ENCODE measurements at regions not wholly inside any gene's neighbourhood (a gene's known extent, or its start where the extent isn't known, plus 50 kb on each side); places are given as distances from the start of the nearest gene placed in this dataset.

GRCh38 chr13:59478908-59479307, 684.8 kb downstream of the DIAPH3 start:
- DNase-seq = no peak

- no peak for DNase-seq
Measured at GRCh38 chr13:59479629-59480028, 684.1 kb downstream of the DIAPH3 start.

GRCh38 chr13:59480396-59481259, 683.1 kb downstream of the DIAPH3 start:
- no peak for DNase-seq

- DNase-seq = no peak
Measured at GRCh38 chr13:59483501-59484145, 680.1 kb downstream of the DIAPH3 start.

- no peak for DNase-seq
Measured at GRCh38 chr13:59487883-59488282, 675.8 kb downstream of the DIAPH3 start.

GRCh38 chr13:59488436-59488835, 675.3 kb downstream of the DIAPH3 start:
- DNase-seq = no peak

GRCh38 chr13:59490651-59491050, 673.1 kb downstream of the DIAPH3 start:
- no peak for DNase-seq

GRCh38 chr13:59492030-59492636, 671.6 kb downstream of the DIAPH3 start:
- no peak for DNase-seq

- no peak for DNase-seq
Measured at GRCh38 chr13:59493436-59493965, 670.2 kb downstream of the DIAPH3 start.

GRCh38 chr13:59494151-59494550, 669.6 kb downstream of the DIAPH3 start:
- no peak for DNase-seq

- no peak for DNase-seq
Measured at GRCh38 chr13:59494560-59494970, 669.2 kb downstream of the DIAPH3 start.

GRCh38 chr13:59495299-59495698, 668.4 kb downstream of the DIAPH3 start:
- no peak for DNase-seq

- no peak for DNase-seq
Measured at GRCh38 chr13:59495936-59496512, 667.7 kb downstream of the DIAPH3 start.

- DNase-seq = no peak
Measured at GRCh38 chr13:59497621-59498247, 666.0 kb downstream of the DIAPH3 start.

- no peak for DNase-seq
Measured at GRCh38 chr13:59501004-59501403, 662.7 kb downstream of the DIAPH3 start.

- no peak for DNase-seq
Measured at GRCh38 chr13:59504407-59504806, 659.3 kb downstream of the DIAPH3 start.

- DNase-seq = no peak
Measured at GRCh38 chr13:59510386-59510785, 653.3 kb downstream of the DIAPH3 start.

- no peak for DNase-seq
Measured at GRCh38 chr13:59513686-59514085, 650.0 kb downstream of the DIAPH3 start.

GRCh38 chr13:59514316-59514715, 649.4 kb downstream of the DIAPH3 start:
- DNase-seq = no peak

- DNase-seq = no peak
Measured at GRCh38 chr13:59519819-59520218, 643.9 kb downstream of the DIAPH3 start.

GRCh38 chr13:59521549-59521948, 642.2 kb downstream of the DIAPH3 start:
- no peak for DNase-seq

GRCh38 chr13:59522652-59523051, 641.1 kb downstream of the DIAPH3 start:
- no peak for DNase-seq

- no peak for DNase-seq
Measured at GRCh38 chr13:59527500-59527899, 636.2 kb downstream of the DIAPH3 start.
